Fibroblast of lung (primary cell): ENCODE measurements at regions not wholly inside any gene's neighbourhood (a gene's known extent, or its start where the extent isn't known, plus 50 kb on each side); places are given as distances from the start of the nearest gene placed in this dataset.
A peak's percentile ranks its signal among the peaks of the same experiment; 100 is the strongest.
"Not testable (repeated sequence)": the region's sequence is repeated elsewhere in the genome, so short reads cannot be mapped to it uniquely, and the experiment has no call there.

Source experiments
- DNase-seq, 2 donors: peaks; one replicate each; pipeline versions ENCODE4 v3.0.0 to v3.0.0-alpha.2; 2010; ENCODE audit warnings: low read depth in 2 of 2
- H2AFZ ChIP-seq: 2 replicates; pipeline ENCODE4 v1.5.1; 2012; ENCODE audit warnings: low read length, control low read depth, inconsistent platforms
- H3K27ac ChIP-seq: 2 replicates; pipeline ENCODE4 v1.5.1; 2011; ENCODE audit warnings: low read length, control low read depth; ENCODE audit not compliant: insufficient read depth
- H3K27me3 ChIP-seq: 2 replicates; pipeline ENCODE4 v1.5.1; 2011; ENCODE audit warnings: mild to moderate bottlenecking, low read length; ENCODE audit not compliant: control insufficient read depth, insufficient read depth
- H3K36me3 ChIP-seq: 2 replicates; pipeline ENCODE4 v1.5.1; 2011; ENCODE audit warnings: low read length; ENCODE audit not compliant: control insufficient read depth, insufficient read depth
- H3K4me1 ChIP-seq: 2 replicates; pipeline ENCODE4 v1.5.1; 2011; ENCODE audit warnings: low read length; ENCODE audit not compliant: control insufficient read depth, insufficient read depth; ENCODE audit errors: extremely low read depth
- H3K4me2 ChIP-seq: 2 replicates; pipeline ENCODE4 v1.5.1; 2011; ENCODE audit warnings: low read length, control low read depth; ENCODE audit not compliant: insufficient read depth; ENCODE audit errors: extremely low read depth
- H3K4me3 ChIP-seq, 4 experiments: fragments of 200-600 bp in 1 of 4; sonication (generic) in 1 of 4; replicated peaks in 1 of 4; 2 replicates each; pipeline ENCODE4 v1.5.1; 2011 to 2016; ENCODE audit warnings: low read length in 4 of 4, low read depth in 3 of 4, mild to moderate bottlenecking in 3 of 4, control low read depth in 2 of 4, inconsistent platforms in 1 of 4, mixed read lengths in 1 of 4; ENCODE audit not compliant: insufficient read depth in 1 of 4; ENCODE audit errors: control extremely low read depth in 1 of 4
- H3K79me2 ChIP-seq: 2 replicates; pipeline ENCODE4 v1.5.1; 2012; ENCODE audit warnings: mild to moderate bottlenecking, low read length, inconsistent platforms; ENCODE audit not compliant: control insufficient read depth, insufficient read depth
- H3K9ac ChIP-seq: 2 replicates; pipeline ENCODE4 v1.5.1; 2011; ENCODE audit warnings: mild to moderate bottlenecking, low read length, control low read depth; ENCODE audit not compliant: insufficient read depth
- H3K9me3 ChIP-seq: 2 replicates; pipeline ENCODE4 v1.5.1; 2012; ENCODE audit warnings: low read depth, low read length; ENCODE audit not compliant: control insufficient read depth, insufficient read depth
- H4K20me1 ChIP-seq: 2 replicates; pipeline ENCODE4 v1.5.1; 2011; ENCODE audit warnings: low read length; ENCODE audit not compliant: control insufficient read depth, insufficient read depth; ENCODE audit errors: extremely low read depth
- EZH2 ChIP-seq: IDR thresholded peaks from 2 replicates; pipeline ENCODE4 v1.5.1; 2012; ENCODE audit warnings: low read length, control low read depth, mild to moderate bottlenecking; ENCODE audit errors: missing control alignments
- TF ChIP-seq, protein P1 (sequence below), 2 donors: IDR thresholded peaks in 1 of 2; conservative IDR thresholded peaks in 1 of 2; 1 replicate in 1 of 2; 2 replicates in 1 of 2; pipeline ENCODE4 v1.5.1; 2011 to 2012; ENCODE audit warnings: low read length in 2 of 2, control low read depth in 1 of 2, inconsistent platforms in 1 of 2, low read depth in 1 of 2, mild to moderate bottlenecking in 1 of 2

DNA sequence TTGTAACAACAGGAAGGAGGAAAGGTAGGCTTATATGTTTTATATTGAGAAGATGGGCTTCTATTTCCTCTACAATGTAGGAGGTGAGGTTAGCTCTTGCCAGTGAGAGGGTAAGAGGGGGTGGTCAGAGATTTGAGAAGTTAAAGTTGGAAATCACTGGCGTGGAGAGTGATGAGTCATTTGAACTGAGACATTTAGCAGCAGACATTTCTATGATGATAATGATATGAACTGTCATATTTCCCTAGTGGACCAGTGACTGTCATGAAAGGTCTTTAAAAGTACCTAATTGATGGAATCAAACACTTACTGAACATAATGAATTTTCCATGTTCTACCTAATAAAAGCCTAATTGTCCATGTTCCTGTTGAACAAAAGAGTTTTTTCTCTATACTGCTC is 126.1 kb downstream of the FAM161A start:
- Histone ChIP-seq H3K9ac (no peak overlapping the region), H3K4me1 (no peaks in the 10 kb centered on the region), H3K36me3 (no peaks in the 10 kb centered on the region), H2AFZ (no peak overlapping the region), H3K9me3 (no peaks in the 10 kb centered on the region), H3K79me2 (no peaks in the 10 kb centered on the region), H3K4me3 (no peak overlapping the region), H4K20me1 (no peaks in the 10 kb centered on the region), H3K27me3 (no peaks in the 10 kb centered on the region), H3K4me2 (no peak overlapping the region), H3K27ac (no peak overlapping the region)
- DNase-seq: peak; percentile 5 to 36
- TF ChIP-seq, protein P1, sequence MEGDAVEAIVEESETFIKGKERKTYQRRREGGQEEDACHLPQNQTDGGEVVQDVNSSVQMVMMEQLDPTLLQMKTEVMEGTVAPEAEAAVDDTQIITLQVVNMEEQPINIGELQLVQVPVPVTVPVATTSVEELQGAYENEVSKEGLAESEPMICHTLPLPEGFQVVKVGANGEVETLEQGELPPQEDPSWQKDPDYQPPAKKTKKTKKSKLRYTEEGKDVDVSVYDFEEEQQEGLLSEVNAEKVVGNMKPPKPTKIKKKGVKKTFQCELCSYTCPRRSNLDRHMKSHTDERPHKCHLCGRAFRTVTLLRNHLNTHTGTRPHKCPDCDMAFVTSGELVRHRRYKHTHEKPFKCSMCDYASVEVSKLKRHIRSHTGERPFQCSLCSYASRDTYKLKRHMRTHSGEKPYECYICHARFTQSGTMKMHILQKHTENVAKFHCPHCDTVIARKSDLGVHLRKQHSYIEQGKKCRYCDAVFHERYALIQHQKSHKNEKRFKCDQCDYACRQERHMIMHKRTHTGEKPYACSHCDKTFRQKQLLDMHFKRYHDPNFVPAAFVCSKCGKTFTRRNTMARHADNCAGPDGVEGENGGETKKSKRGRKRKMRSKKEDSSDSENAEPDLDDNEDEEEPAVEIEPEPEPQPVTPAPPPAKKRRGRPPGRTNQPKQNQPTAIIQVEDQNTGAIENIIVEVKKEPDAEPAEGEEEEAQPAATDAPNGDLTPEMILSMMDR (conservative IDR thresholded peaks at IDR 0.05 in 1 of 2, IDR thresholded peaks at IDR 0.05 in 1 of 2; ENCODE audit: low read depth in 1 of 2, low read length in 2 of 2): no peak
- no peak for TF ChIP-seq EZH2

DNA sequence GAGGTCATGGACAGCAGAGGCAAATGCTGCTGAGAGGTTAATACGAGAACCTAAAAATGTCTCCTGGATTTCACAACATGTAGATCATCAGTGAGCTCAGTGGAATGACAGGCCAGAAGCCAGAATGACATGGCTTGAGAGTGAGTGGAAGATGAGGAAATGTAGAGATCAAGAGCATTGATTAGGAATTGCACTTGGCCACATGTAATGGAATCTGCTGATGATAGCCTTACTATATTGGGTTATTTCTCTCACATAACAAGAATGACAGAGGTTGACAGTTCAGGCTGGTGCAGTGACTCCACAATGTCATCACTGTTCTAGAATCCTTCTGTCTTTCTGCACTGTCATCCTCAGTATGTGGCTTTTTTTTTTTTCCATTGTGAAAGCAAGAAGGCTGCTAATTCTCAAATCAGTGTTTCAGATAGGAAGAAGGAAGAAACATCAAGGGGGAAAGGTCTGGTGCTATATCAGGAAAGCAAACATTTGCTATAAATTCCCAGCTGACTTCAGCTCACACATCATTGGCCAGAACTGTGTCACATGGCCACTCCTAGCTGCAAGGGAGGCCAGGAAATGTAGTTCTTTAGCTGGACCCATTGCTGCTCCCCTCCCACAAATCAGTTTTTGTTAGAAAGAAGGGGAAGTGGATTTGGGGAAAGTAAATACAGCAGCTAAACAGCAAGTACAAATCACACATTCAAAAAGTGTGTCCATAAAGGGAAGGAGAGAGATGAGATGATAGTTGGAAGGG is 127.2 kb downstream of the FAM161A start:
- Histone ChIP-seq H4K20me1 (no peaks in the 10 kb centered on the region), H2AFZ (no peak overlapping the region), H3K27me3 (no peaks in the 10 kb centered on the region), H3K4me2 (no peak overlapping the region), H3K4me1 (no peaks in the 10 kb centered on the region), H3K9ac (no peak overlapping the region), H3K27ac (no peak overlapping the region), H3K4me3 (no peak overlapping the region), H3K9me3 (no peaks in the 10 kb centered on the region), H3K36me3 (no peaks in the 10 kb centered on the region), H3K79me2 (no peaks in the 10 kb centered on the region)
- DNase-seq: no peak
- TF ChIP-seq, protein P1 (conservative IDR thresholded peaks at IDR 0.05 in 1 of 2, IDR thresholded peaks at IDR 0.05 in 1 of 2; ENCODE audit: low read depth in 1 of 2, low read length in 2 of 2): no peak
- TF ChIP-seq EZH2: no peak

DNA sequence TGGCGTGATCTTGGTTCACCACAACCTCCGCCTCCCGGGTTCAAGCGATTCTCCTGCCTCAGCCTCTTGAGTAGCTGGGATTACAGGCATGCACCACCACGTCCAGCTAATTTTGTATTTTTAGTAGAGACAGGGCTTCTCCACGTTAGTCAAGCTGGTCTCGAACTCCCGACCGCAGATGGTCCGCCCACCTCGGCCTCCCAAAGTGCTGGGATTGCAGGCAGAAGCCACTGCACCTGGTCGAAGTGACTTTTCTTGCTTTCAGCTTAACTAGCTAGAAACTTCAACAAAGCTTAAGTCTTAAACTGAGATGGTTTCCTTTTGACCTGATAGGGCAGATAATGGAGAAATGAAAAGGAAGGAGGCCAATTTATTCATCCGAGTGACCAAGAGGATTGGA is 130.5 kb downstream of the FAM161A start:
- not testable (repeated sequence) for H3K27ac ChIP-seq, H3K9ac ChIP-seq, H3K4me3 ChIP-seq, H3K27me3 ChIP-seq, H3K36me3 ChIP-seq, H4K20me1 ChIP-seq, H3K9me3 ChIP-seq, H2AFZ ChIP-seq, H3K79me2 ChIP-seq, DNase-seq, H3K4me1 ChIP-seq, H3K4me2 ChIP-seq
